Ishikawa (cell line): ENCODE measurements at regions not wholly inside any gene's neighbourhood (a gene's known extent, or its start where the extent isn't known, plus 50 kb on each side); places are given as distances from the start of the nearest gene placed in this dataset.

Source experiments
- CEBPB ChIP-seq: IDR thresholded peaks from 2 replicates; pipeline ENCODE4 v1.6.1; 2012
- EGR1 ChIP-seq: IDR thresholded peaks from 2 replicates; pipeline ENCODE4 v1.6.1; 2012
- EP300 ChIP-seq: IDR thresholded peaks from 2 replicates; pipeline ENCODE4 v1.6.1; 2012; ENCODE audit warnings: borderline replicate concordance
- NFIC ChIP-seq: IDR thresholded peaks from 2 replicates; pipeline ENCODE4 v1.6.1; 2012
- RAD21 ChIP-seq: IDR thresholded peaks from 2 replicates; pipeline ENCODE4 v1.6.1; 2012; ENCODE audit warnings: low read depth
- TAF1 ChIP-seq: IDR thresholded peaks from 2 replicates; pipeline ENCODE4 v1.6.1; 2012; ENCODE audit warnings: low read depth, mild to moderate bottlenecking
- ZBTB7A ChIP-seq: IDR thresholded peaks from 2 replicates; pipeline ENCODE4 v1.6.1; 2012; ENCODE audit warnings: low read depth
- TF ChIP-seq, protein P1 (sequence below): IDR thresholded peaks from 2 replicates; pipeline ENCODE4 v1.6.1; 2012

DNA sequence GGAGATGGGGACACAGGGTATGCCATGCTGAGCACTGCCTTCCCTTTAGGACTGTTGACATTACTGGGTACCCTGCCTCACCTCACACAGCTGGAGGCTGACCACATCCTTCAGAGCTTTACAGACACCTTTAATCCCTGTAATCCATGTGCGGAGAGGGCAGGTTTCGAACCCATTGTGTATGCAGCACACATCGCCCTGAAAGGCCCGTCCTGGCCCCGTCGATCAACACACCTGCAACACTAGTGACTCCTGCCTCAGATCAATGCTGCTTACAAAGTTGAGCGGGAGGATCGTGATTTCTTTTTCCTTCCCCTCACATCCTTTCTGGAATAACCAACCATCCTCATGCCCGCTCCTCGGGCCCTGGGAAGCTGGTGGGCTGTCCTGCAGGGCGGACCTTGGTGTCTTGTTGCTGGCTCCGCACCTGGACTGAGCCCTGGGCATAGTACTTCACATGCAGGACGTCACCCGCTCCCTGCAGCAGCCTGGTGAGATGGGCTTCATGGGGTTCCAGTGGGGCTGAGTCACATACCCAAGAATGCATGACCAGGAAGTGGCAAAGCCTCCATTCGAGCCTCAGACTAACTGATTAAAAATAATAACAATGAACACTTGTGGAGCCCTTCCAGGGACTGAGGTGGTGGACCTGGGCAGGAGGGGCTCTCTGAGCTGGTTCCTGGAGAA is 403.6 kb downstream of the PTPRU start:
- TF ChIP-seq TAF1 (no peak), ZBTB7A (no peak), EP300 (peak; percentile 72; the same call in 1 of the 2 replicates), EGR1 (no peak), RAD21 (no peak), CEBPB (no peak), NFIC (peak; percentile 48)
- TF ChIP-seq, protein P1, sequence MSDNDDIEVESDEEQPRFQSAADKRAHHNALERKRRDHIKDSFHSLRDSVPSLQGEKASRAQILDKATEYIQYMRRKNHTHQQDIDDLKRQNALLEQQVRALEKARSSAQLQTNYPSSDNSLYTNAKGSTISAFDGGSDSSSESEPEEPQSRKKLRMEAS, result peak; percentile 33; the same call in 1 of the 2 replicates
